HG03159 (cell line): ENCODE measurements at regions not wholly inside any gene's neighbourhood (a gene's known extent, or its start where the extent isn't known, plus 50 kb on each side); places are given as distances from the start of the nearest gene placed in this dataset.
"Not testable (repeated sequence)": the region's sequence is repeated elsewhere in the genome, so short reads cannot be mapped to it uniquely, and the experiment has no call there.

ENCODE experiments used
- ATAC-seq: cut with Tn5 transposase; IDR thresholded peaks from one replicate; pipeline ENCODE4 v1.9.1; 2021; ENCODE audit warnings: mild to moderate bottlenecking, moderate library complexity; ENCODE audit not compliant: unreplicated experiment

- ATAC-seq: no peak
Measured at GRCh38 chr2:182593394-182593975, 122.6 kb upstream of the DNAJC10 start.

- ATAC-seq: no peak
Measured at GRCh38 chr2:182594286-182594685, 121.8 kb upstream of the DNAJC10 start.

DNA sequence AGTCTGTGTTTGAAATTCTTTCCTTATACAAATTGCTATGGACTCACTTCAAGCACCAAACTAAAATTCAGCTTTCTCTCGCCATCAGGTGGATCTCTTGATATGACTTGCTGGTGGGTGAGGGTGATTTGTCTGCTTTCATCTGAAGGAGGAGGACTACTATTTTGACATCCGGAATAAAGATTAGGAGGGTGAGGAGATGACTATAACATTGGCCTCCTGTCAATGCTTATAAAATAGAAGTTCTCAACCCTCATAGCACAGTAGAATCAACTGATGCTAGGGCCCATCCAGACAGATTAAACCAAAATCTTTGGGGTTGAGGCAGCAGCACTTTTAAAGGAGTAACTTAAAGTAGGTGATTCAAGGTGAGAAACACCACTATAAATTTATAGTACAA lies 120.4 kb upstream of the DNAJC10 start:
- ATAC-seq: no peak

DNA sequence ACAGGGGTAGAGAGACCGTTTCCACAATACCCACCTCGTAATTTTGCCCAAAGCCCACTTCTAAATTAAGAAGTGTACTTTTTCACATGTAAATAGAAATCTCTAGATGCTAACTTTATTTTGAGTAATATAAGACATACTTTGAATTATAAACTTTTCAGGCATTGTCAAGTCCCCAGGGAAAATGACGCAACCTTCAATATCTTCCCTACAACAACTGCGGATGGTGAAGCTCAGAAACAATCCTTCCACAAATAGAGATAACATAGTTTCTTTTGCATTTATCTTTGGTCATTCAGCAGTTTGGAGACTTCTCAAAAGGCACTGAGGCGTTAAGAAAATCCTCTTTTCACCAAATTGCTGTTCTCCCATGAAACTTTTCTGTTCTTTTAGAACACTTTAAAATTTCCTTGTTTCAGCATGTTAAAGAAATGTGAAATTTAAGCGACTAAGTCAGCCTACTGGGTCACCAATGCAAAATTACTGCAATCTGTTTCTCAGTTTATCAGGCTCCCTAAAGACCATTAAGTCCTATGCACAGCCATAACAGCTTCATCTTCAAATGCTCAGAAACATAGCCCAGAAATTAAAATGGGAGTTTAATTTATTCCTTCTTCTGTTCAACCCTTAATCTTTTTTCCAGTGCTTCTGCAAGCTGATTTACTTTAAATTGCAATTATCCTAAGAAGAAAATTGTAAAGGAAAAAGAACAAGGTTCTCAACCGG lies 118.3 kb upstream of the DNAJC10 start:
- ATAC-seq: no peak

- no peak for ATAC-seq
Measured at GRCh38 chr2:182598626-182599025, 117.4 kb upstream of the DNAJC10 start.

GRCh38 chr2:182605166-182605565 lies 110.9 kb upstream of the DNAJC10 start:
- no peak for ATAC-seq

DNA sequence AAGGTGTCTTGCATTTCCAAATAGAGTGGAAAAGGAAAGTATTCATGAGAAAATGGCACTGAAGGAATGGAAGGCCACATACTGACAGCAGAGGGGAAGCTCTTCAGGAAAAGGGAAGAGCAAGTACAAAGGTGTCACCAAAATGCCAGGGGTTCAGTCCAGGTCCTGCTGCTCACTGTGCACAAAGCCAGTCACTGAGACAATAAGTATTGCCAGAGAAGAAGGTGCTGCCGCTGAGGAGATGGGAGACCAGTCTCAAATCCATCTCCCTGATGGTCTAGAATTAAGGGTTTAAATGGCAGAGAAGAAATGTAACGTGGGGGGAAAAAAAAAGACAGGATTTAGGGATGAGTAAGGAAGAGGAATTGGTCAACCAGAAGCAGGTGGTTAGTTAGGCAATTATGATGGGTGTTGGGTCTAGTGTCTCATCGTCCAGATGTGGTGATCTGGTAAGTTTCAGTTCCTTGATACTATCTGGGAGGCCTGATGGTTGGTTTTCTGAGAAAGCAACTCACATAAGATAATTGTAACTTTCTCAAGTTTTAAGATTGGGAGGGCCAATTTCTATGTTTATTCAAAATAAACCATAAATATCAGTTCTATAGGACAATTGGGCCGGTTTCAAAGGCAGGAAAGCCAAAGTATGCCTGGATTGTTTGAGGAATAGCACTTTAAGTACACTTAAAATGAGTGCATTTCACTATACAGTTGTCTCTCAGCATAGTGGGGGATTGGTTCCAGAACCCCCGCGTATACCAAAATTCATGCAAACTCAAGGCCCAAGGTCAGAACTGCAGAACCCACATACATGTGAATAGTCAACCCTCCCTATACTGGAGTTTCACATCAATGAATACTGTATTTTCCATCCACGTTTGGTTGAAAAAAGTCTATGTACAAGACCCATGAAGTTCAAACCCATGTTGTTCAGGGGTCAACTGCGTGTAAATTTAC lies 109.1 kb upstream of the DNAJC10 start:
- ATAC-seq: peak; percentile 76

DNA sequence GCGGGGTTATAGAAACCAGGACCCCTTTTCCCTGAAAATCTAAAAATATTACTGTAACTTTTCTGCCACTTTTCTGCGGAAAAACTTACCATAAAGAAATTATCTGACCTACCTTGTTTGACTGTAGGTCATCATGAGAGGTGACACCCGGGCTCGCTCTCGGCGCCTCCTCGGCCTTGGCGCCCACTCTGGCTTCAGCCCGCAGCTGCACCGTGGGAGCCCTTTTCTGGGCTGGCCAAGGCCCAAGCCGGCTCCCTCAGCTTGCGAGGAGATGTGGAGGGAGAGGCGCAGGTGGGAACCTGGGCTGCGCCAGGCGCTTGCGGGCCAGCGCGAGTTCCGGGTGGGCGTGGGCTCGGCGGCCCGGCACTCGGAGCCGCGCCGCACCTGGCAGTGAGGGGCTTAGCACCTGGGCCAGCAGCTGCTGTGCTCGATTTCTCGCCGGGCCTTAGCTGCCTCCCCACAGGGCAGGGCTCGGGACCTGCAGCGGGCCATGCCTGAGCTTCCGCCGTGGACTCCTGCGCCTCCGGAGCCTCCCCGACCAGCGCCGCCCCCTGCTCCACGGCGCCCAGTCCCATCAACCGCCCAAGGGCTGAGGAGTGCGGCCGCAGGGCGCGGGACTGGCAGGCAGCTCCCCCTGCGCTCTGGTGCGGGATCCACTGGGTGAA lies 107.7 kb upstream of the DNAJC10 start:
- ATAC-seq: no peak

GRCh38 chr2:182609005-182609404 lies 107.1 kb upstream of the DNAJC10 start:
- not testable (repeated sequence) for ATAC-seq

- no peak for ATAC-seq
Measured at GRCh38 chr2:182610231-182610630, 105.8 kb upstream of the DNAJC10 start.

DNA sequence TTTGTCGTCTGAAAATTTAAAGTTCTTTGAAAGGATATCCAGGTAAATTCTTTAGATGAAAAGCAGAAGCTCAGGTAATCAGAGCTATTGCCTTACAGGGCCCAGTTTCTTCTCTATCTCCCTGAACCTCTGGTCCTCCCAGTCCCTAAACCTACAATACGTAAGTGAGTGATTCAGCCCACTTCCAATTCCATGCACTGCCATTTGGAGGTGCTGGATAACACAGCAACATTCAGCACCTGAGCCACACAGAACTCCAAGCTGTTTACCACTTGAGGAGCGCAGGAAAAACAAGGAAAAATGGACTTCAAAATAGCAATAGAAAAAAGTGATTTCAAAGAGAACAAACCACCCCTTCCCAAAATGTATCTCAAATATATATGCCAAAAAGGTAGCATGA lies 105.0 kb upstream of the DNAJC10 start:
- no peak for ATAC-seq

- ATAC-seq: no peak
Measured at GRCh38 chr2:182615036-182615435, 101.0 kb upstream of the DNAJC10 start.

- ATAC-seq: no peak
Measured at GRCh38 chr2:182616471-182617393, 99.3 kb upstream of the DNAJC10 start.

DNA sequence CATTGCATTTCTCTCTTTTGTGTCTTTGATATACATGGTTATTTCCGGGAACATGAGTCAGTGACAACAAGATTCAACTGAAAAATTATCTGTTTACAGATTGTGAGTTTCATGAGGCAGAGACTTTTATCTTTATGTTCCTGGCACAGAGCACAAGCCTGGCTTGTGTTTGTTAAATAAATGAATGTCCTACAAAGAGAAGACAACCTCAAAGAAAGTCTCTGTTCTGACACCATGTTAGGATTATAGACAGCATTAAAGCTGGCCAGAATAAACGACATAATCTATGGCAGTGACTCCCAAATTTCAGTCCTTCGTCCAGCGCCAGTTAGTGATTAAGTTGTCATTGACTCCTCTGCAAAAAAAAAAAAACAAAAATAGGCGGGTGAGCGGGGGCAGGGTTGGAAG lies 97.4 kb upstream of the DNAJC10 start:
- ATAC-seq: no peak

DNA sequence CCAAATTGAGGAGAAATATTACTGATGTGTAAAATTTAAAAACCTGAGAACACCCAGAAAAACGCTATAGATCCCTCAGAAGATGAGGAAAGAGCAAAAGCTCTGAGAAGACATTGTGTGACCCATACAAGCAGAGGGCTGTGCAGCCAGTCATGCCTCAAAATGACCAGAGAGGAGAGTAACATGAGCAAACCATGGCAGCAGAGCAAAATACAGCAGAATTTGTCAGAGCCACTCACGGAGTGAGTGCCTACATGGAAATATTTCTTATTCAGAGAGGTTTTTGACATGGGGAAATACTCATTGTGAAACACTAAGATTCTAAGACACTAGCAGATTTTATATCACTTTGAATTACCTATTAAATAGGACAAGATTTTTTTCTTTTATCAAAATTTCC lies 96.8 kb upstream of the DNAJC10 start:
- ATAC-seq: no peak

GRCh38 chr2:182621191-182621590 lies 94.9 kb upstream of the DNAJC10 start:
- no peak for ATAC-seq

DNA sequence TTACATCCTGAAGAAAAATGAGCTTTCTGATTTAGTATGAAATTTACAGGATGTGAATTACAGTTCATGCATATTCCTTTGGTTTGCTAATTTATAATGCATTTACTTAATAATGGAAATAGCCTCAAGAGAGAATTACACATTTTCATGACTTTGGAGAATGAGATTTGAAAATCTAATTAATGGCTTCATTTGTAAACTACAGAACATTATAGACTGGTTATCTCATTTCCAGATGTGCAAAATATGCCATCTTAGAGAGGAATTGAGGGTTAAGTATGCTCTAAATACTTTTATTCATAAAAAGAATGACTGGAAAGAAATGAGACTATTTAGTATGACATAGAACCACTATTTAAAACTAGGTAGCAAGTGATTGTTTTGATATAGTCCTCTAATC lies 94.2 kb upstream of the DNAJC10 start:
- no peak for ATAC-seq

GRCh38 chr2:182622231-182622630 lies 93.8 kb upstream of the DNAJC10 start:
- ATAC-seq: no peak

GRCh38 chr2:182625814-182626213 lies 90.2 kb upstream of the DNAJC10 start:
- no peak for ATAC-seq

- ATAC-seq: no peak
Measured at GRCh38 chr2:182628916-182629315, 87.1 kb upstream of the DNAJC10 start.
